HEK293 (cell line): ENCODE measurements at regions not wholly inside any gene's neighbourhood (a gene's known extent, or its start where the extent isn't known, plus 50 kb on each side); places are given as distances from the start of the nearest gene placed in this dataset.

Experiments used
- CTCF ChIA-PET: fragments of 350-600 bp; formaldehyde crosslinking; extraction: SDS; loops from one replicate; lab custom pipeline; 2021; ENCODE audit warnings: antibody characterized with exemption; lab: Yijun Ruan, JAX
- POLR2A ChIA-PET: fragments of 300-600 bp; formaldehyde crosslinking; extraction: SDS; loops from one replicate; lab custom pipeline; 2020; ENCODE audit warnings: antibody characterized with exemption, inconsistent platforms; lab: Yijun Ruan, JAX
- H3K27ac ChIP-seq: fragments of 200-500 bp; sonication (Bioruptor generic); 2 replicates; pipeline ENCODE4 v1.5.1; 2014; ENCODE audit warnings: low read depth, low read length, control low read depth, inconsistent platforms; ENCODE audit errors: extremely low read depth
- H3K36me3 ChIP-seq, 2 experiments: fragments of 200-500 bp in 1 of 2; sonication (Bioruptor generic) in 1 of 2; 1 replicate in 1 of 2; 2 replicates in 1 of 2; pipeline ENCODE4 v1.5.1; 2014 to 2017; ENCODE audit warnings: inconsistent platforms in 2 of 2, low read length in 2 of 2; ENCODE audit not compliant: control insufficient read depth in 2 of 2, insufficient read depth in 1 of 2
- H3K4me1 ChIP-seq: fragments of 200-500 bp; sonication (Bioruptor generic); 2 replicates; pipeline ENCODE4 v1.5.1; 2014; ENCODE audit warnings: mild to moderate bottlenecking, low read length, inconsistent platforms; ENCODE audit not compliant: control insufficient read depth, insufficient read depth
- H3K4me3 ChIP-seq: 2 replicates; pipeline ENCODE4 v1.5.1; 2011; ENCODE audit warnings: low read depth, mild to moderate bottlenecking, control low read depth, low read length, moderate library complexity
- H3K9me3 ChIP-seq: fragments of 200-500 bp; sonication (Bioruptor generic); 2 replicates; pipeline ENCODE4 v1.5.1; 2014; ENCODE audit warnings: low read depth, low read length, inconsistent platforms; ENCODE audit not compliant: control insufficient read depth, insufficient read depth
- GFI1B ChIP-seq: fragments of 450-650 bp; formaldehyde crosslinking; IDR thresholded peaks from 2 replicates; pipeline ENCODE4 v1.5.1; 2016; ENCODE audit warnings: missing biosample characterization, missing genetic modification characterization
- GLI2 ChIP-seq: fragments of 450-650 bp; formaldehyde crosslinking; IDR thresholded peaks from 2 replicates; pipeline ENCODE4; 2017; ENCODE audit warnings: missing biosample characterization, missing genetic modification characterization, low read depth, borderline replicate concordance
- HOXD13 ChIP-seq: sonication (generic); formaldehyde crosslinking; IDR thresholded peaks from 2 replicates; pipeline ENCODE4 v1.8.0; 2022; ENCODE audit warnings: missing genetic modification reagents, borderline replicate concordance
- KLF16 ChIP-seq: fragments of 450-650 bp; formaldehyde crosslinking; IDR thresholded peaks from 2 replicates; pipeline ENCODE4 v1.5.1; 2017; ENCODE audit warnings: missing biosample characterization, missing genetic modification characterization
- KLF8 ChIP-seq: fragments of 450-650 bp; formaldehyde crosslinking; IDR thresholded peaks from 2 replicates; pipeline ENCODE4 v1.5.1; 2016; ENCODE audit warnings: missing biosample characterization, missing genetic modification characterization
- MEIS1 ChIP-seq: sonication (generic); formaldehyde crosslinking; IDR thresholded peaks from 2 replicates; pipeline ENCODE4 v1.8.1; 2022; ENCODE audit warnings: missing genetic modification reagents, mild to moderate bottlenecking, borderline replicate concordance
- MZF1 ChIP-seq: fragments of 450-650 bp; formaldehyde crosslinking; IDR thresholded peaks from 2 replicates; pipeline ENCODE4 v1.5.1; 2017; ENCODE audit warnings: missing biosample characterization, missing genetic modification characterization, borderline replicate concordance
- SP7 ChIP-seq: fragments of 450-650 bp; formaldehyde crosslinking; IDR thresholded peaks from 2 replicates; pipeline ENCODE4 v1.5.1; 2016; ENCODE audit warnings: missing biosample characterization, missing genetic modification characterization
- ZBTB26 ChIP-seq: fragments of 450-650 bp; formaldehyde crosslinking; optimal IDR thresholded peaks from 2 replicates; pipeline ENCODE3; 2016; ENCODE audit warnings: missing biosample characterization, mild to moderate bottlenecking, missing genetic modification characterization
- ZBTB44 ChIP-seq: fragments of 450-650 bp; IDR thresholded peaks from 2 replicates; pipeline ENCODE4 v1.5.1; 2018; ENCODE audit warnings: missing biosample characterization, mild to moderate bottlenecking, missing genetic modification characterization
- ZIC2 ChIP-seq: fragments of 450-650 bp; formaldehyde crosslinking; IDR thresholded peaks from 2 replicates; pipeline ENCODE4 v1.5.1; 2016; ENCODE audit warnings: missing biosample characterization, missing genetic modification characterization
- ZNF138 ChIP-seq: fragments of 450-650 bp; formaldehyde crosslinking; IDR thresholded peaks from 2 replicates; pipeline ENCODE4 v1.5.1; 2016; ENCODE audit warnings: missing biosample characterization, missing genetic modification characterization, borderline replicate concordance
- ZNF175 ChIP-seq: fragments of 450-650 bp; formaldehyde crosslinking; IDR thresholded peaks from 2 replicates; pipeline ENCODE4 v1.5.1; 2016; ENCODE audit warnings: missing biosample characterization, missing genetic modification characterization
- ZNF19 ChIP-seq: fragments of 450-650 bp; formaldehyde crosslinking; IDR thresholded peaks from 2 replicates; pipeline ENCODE4; 2016; ENCODE audit warnings: missing biosample characterization, missing genetic modification characterization, low read depth
- ZNF2 ChIP-seq: fragments of 450-650 bp; formaldehyde crosslinking; IDR thresholded peaks from 2 replicates; pipeline ENCODE4 v1.5.1; 2016; ENCODE audit warnings: missing biosample characterization, missing genetic modification characterization
- ZNF24 ChIP-seq: fragments of 450-650 bp; formaldehyde crosslinking; IDR thresholded peaks from 2 replicates; pipeline ENCODE4 v1.5.1; 2016; ENCODE audit warnings: missing biosample characterization, missing genetic modification characterization
- ZNF26 ChIP-seq: fragments of 450-650 bp; formaldehyde crosslinking; IDR thresholded peaks from 2 replicates; pipeline ENCODE4 v1.5.1; 2016; ENCODE audit warnings: missing biosample characterization, missing genetic modification characterization
- ZNF292 ChIP-seq: fragments of 450-650 bp; formaldehyde crosslinking; IDR thresholded peaks from 2 replicates; pipeline ENCODE4 v1.5.1; 2016; ENCODE audit warnings: low read depth, missing biosample characterization, missing genetic modification characterization, borderline replicate concordance
- ZNF362 ChIP-seq: fragments of 450-650 bp; formaldehyde crosslinking; IDR thresholded peaks from 2 replicates; pipeline ENCODE4 v1.5.1; 2016; ENCODE audit warnings: missing biosample characterization, missing genetic modification characterization
- ZNF510 ChIP-seq: fragments of 450-650 bp; formaldehyde crosslinking; IDR thresholded peaks from 2 replicates; pipeline ENCODE4 v1.5.1; 2018; ENCODE audit warnings: mild to moderate bottlenecking, missing genetic modification characterization, missing biosample characterization; ENCODE audit not compliant: insufficient replicate concordance
- ZNF529 ChIP-seq: fragments of 450-650 bp; formaldehyde crosslinking; IDR thresholded peaks from 2 replicates; pipeline ENCODE4 v1.5.1; 2017; ENCODE audit warnings: missing genetic modification characterization, missing biosample characterization; ENCODE audit not compliant: insufficient replicate concordance
- ZNF654 ChIP-seq: fragments of 450-650 bp; formaldehyde crosslinking; IDR thresholded peaks from 2 replicates; pipeline ENCODE4 v1.5.1; 2016; ENCODE audit warnings: low read depth, missing biosample characterization, missing genetic modification characterization
- ZNF658 ChIP-seq: fragments of 450-650 bp; formaldehyde crosslinking; IDR thresholded peaks from 2 replicates; pipeline ENCODE4; 2016; ENCODE audit warnings: missing biosample characterization, missing genetic modification characterization
- ZNF747 ChIP-seq: fragments of 450-650 bp; formaldehyde crosslinking; IDR thresholded peaks from 2 replicates; pipeline ENCODE4 v1.5.1; 2016; ENCODE audit warnings: missing biosample characterization, missing genetic modification characterization
- ZNF791 ChIP-seq: fragments of 450-650 bp; formaldehyde crosslinking; IDR thresholded peaks from 2 replicates; pipeline ENCODE4 v1.5.1; 2016; ENCODE audit warnings: missing biosample characterization, missing genetic modification characterization
- ZNF830 ChIP-seq: fragments of 450-650 bp; IDR thresholded peaks from 2 replicates; pipeline ENCODE4 v1.5.0; 2018; ENCODE audit warnings: missing biosample characterization, missing genetic modification characterization, low read depth, mild to moderate bottlenecking, moderate library complexity

- TF ChIP-seq HOXD13 (CRISPR knock-in tag) = no peak
- no peak for TF ChIP-seq KLF8 (tag by site-specific recombination)
- no peak for TF ChIP-seq ZNF362 (tag by site-specific recombination)
- no peak for TF ChIP-seq ZNF529 (tag by site-specific recombination)
- no peak for TF ChIP-seq ZNF510 (tag by site-specific recombination)
- no peak for TF ChIP-seq ZNF24 (tag by site-specific recombination)
- TF ChIP-seq ZNF138 (tag by site-specific recombination) = no peak
- TF ChIP-seq ZNF830 (tag by site-specific recombination) = no peak
- TF ChIP-seq, all 188 proteins: peak for 0
Measured at GRCh38 chr2:150124739-150125138, 362.7 kb downstream of the RND3 start (continued).

- CTCF ChIA-PET = interaction anchor here (0.7 kb wide), 2 partner anchors 61 to 180 kb away, joined by 3 to 5 read pairs; no protein-coding TSS in a partner anchor
Measured at GRCh38 chr2:150122871-150123613, 364.4 kb downstream of the RND3 start.

GRCh38 chr2:150122156-150122555 lies 365.3 kb downstream of the RND3 start:
- TF ChIP-seq ZNF658 (tag by site-specific recombination) = no peak
- TF ChIP-seq MEIS1 (CRISPR knock-in tag) = no peak
- TF ChIP-seq KLF16 (tag by site-specific recombination) = no peak
- TF ChIP-seq KLF8 (tag by site-specific recombination) = no peak
- no peak for TF ChIP-seq MZF1
- no peak for TF ChIP-seq GLI2 (tag by site-specific recombination)
- TF ChIP-seq ZBTB44 (tag by site-specific recombination) = no peak
- no peak for TF ChIP-seq ZNF19 (tag by site-specific recombination)
- no peak for TF ChIP-seq ZBTB26 (tag by site-specific recombination)
- TF ChIP-seq ZNF26 (tag by site-specific recombination) = no peak
- TF ChIP-seq ZNF791 (tag by site-specific recombination) = no peak
- no peak for TF ChIP-seq ZNF2 (tag by site-specific recombination)
- no peak for TF ChIP-seq ZNF175 (tag by site-specific recombination)
- H3K9me3 ChIP-seq = no peaks in the 10 kb centered on the region
- H3K4me3 ChIP-seq = no peak overlapping the region
- no peak overlapping the region for H3K27ac ChIP-seq
- no peaks in the 10 kb centered on the region for H3K36me3 ChIP-seq
- CTCF ChIA-PET = interaction anchor here (0.7 to 1.7 kb wide), 2 partner anchors 15 to 62 kb away, joined by 3 read pairs; no protein-coding TSS in a partner anchor
- no peaks in the 10 kb centered on the region for H3K4me1 ChIP-seq
- POLR2A ChIA-PET = no interaction called here

More at GRCh38 chr2:150122871-150123613, 364.4 kb downstream of the RND3 start:
- H3K36me3 ChIP-seq = no peaks in the 10 kb centered on the region
- H3K27ac ChIP-seq = no peak overlapping the region
- TF ChIP-seq SP7 = no peak
- TF ChIP-seq GFI1B (tag by site-specific recombination) = no peak
- TF ChIP-seq KLF16 (tag by site-specific recombination) = no peak
- no peak for TF ChIP-seq ZNF292
- TF ChIP-seq ZBTB44 (tag by site-specific recombination) = no peak
- TF ChIP-seq ZIC2 (tag by site-specific recombination) = no peak
- TF ChIP-seq ZNF747 (tag by site-specific recombination) = no peak
- no peak for TF ChIP-seq ZNF654 (tag by site-specific recombination)
- no peaks in the 10 kb centered on the region for H3K4me1 ChIP-seq
- POLR2A ChIA-PET = no interaction called here
- no peak overlapping the region for H3K4me3 ChIP-seq
- no peaks in the 10 kb centered on the region for H3K9me3 ChIP-seq
